Smooth muscle cell (in vitro differentiated cells): ENCODE measurements at regions not wholly inside any gene's neighbourhood (a gene's known extent, or its start where the extent isn't known, plus 50 kb on each side); places are given as distances from the start of the nearest gene placed in this dataset.

Experiments used
- DNase-seq: peaks from one replicate; lab custom pipeline; 2025; ENCODE audit not compliant: unreplicated experiment; lab: John Stamatoyannopoulos, UW
- H2AFZ ChIP-seq: fragments of 200-600 bp; sonication (generic); 2 replicates; pipeline ENCODE4 v1.6.0; 2016; ENCODE audit warnings: antibody characterized with exemption, low read depth, mild to moderate bottlenecking
- H3F3A ChIP-seq: fragments of 200-600 bp; sonication (generic); 2 replicates; pipeline ENCODE4 v1.6.0; 2017; ENCODE audit warnings: antibody characterized with exemption, low read depth
- H3K27ac ChIP-seq: fragments of 200-600 bp; sonication (generic); 2 replicates; pipeline ENCODE4 v1.5.1; 2016; ENCODE audit warnings: low read depth, mild to moderate bottlenecking
- H3K27me3 ChIP-seq: fragments of 200-600 bp; sonication (generic); 2 replicates; pipeline ENCODE4 v1.6.1; 2016; ENCODE audit warnings: low read depth, mild to moderate bottlenecking
- H3K36me3 ChIP-seq: fragments of 200-600 bp; sonication (generic); 2 replicates; pipeline ENCODE4 v1.5.1; 2016; ENCODE audit warnings: low read depth
- H3K4me1 ChIP-seq: fragments of 200-600 bp; sonication (generic); 2 replicates; pipeline ENCODE4 v1.5.1; 2016; ENCODE audit warnings: low read depth
- H3K4me2 ChIP-seq: fragments of 200-600 bp; sonication (generic); 2 replicates; pipeline ENCODE4 v1.6.0; 2016; ENCODE audit warnings: mild to moderate bottlenecking
- H3K4me3 ChIP-seq: fragments of 200-600 bp; sonication (generic); 2 replicates; pipeline ENCODE4 v1.5.1; 2016; ENCODE audit warnings: mild to moderate bottlenecking
- H3K79me2 ChIP-seq: fragments of 200-600 bp; sonication (generic); 2 replicates; pipeline ENCODE4 v1.6.0; 2016; ENCODE audit warnings: low read depth, mild to moderate bottlenecking
- H3K9ac ChIP-seq: fragments of 200-600 bp; sonication (generic); 2 replicates; pipeline ENCODE4 v1.6.0; 2016; ENCODE audit warnings: low read depth
- H3K9me3 ChIP-seq: fragments of 200-600 bp; sonication (generic); replicated peaks from 2 replicates; pipeline ENCODE4 v1.5.1; 2016; ENCODE audit warnings: low read depth
- H4K20me1 ChIP-seq: fragments of 200-600 bp; sonication (generic); 2 replicates; pipeline ENCODE4 v1.6.0; 2016; ENCODE audit warnings: low read depth
- WGBS: methylation state at CpG from one replicate; pipeline ENCODE4 v1.1.7; 2016; ENCODE audit warnings: low lambda C conversion rate; 5-methylcytosine and 5-hydroxymethylcytosine counted together
- TF ChIP-seq, protein P1 (sequence below): fragments of 200-600 bp; sonication (generic); IDR thresholded peaks from 2 replicates; pipeline ENCODE4 v1.5.1; 2017; ENCODE audit warnings: borderline replicate concordance, mild to moderate bottlenecking, antibody characterized with exemption; ENCODE audit not compliant: insufficient read depth, poor library complexity, severe bottlenecking

DNA sequence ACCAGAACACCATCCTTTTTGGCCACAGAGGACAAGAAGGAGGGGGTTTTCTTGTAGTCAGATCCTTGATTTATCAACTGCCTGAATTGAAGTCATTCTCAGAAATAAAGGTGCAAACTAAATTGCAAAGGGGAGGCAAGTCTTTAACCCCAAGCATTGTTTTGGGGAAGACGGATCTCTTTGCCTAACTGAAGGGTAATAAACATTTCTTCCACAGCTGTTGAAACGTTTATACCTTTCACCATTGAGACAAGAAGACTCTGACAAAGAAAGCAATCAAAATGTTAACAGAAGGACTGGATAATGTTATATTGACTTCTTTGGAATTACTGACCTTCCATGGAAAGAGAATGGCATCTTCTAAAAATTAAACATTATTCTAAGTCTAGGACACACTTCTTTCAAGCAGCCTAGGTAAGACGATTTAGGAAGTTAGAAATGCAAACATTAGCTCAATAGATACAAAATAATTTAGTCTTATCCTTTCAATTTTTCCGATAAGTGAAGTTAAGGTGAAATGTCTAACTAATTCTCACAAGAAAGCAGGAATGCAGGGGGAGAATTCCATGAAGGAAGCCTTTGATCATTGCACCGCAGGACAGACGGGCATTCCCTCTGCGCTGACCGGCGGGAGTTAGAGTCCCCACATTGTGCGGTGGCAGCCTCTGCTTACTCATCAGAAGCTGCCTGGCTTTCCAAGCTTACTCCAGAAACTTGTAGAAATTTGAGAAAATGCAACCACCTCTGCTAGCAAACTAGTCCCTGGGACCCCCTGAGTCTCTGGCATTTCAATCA is 69.4 kb upstream of the COPS8 start:
- Histone ChIP-seq H3K27me3 (no peaks in the 10 kb centered on the region), H3K4me3 (no peak overlapping the region), H3K9me3 (no peaks in the 10 kb centered on the region), H3F3A (peaks cover 8% of the 10 kb centered on the region), H2AFZ (no peak overlapping the region), H3K4me2 (no peak overlapping the region), H3K9ac (no peak overlapping the region), H3K27ac (no peak overlapping the region), H3K79me2 (no peaks in the 10 kb centered on the region), H4K20me1 (no peaks in the 10 kb centered on the region), H3K36me3 (no peaks in the 10 kb centered on the region), H3K4me1 (peaks cover 12% of the 10 kb centered on the region)
- DNase-seq, result no peak
- TF ChIP-seq, protein P1, sequence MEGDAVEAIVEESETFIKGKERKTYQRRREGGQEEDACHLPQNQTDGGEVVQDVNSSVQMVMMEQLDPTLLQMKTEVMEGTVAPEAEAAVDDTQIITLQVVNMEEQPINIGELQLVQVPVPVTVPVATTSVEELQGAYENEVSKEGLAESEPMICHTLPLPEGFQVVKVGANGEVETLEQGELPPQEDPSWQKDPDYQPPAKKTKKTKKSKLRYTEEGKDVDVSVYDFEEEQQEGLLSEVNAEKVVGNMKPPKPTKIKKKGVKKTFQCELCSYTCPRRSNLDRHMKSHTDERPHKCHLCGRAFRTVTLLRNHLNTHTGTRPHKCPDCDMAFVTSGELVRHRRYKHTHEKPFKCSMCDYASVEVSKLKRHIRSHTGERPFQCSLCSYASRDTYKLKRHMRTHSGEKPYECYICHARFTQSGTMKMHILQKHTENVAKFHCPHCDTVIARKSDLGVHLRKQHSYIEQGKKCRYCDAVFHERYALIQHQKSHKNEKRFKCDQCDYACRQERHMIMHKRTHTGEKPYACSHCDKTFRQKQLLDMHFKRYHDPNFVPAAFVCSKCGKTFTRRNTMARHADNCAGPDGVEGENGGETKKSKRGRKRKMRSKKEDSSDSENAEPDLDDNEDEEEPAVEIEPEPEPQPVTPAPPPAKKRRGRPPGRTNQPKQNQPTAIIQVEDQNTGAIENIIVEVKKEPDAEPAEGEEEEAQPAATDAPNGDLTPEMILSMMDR, result no peak
- WGBS, result 81% methylated on average over 10 of the region's 10 CpGs

DNA sequence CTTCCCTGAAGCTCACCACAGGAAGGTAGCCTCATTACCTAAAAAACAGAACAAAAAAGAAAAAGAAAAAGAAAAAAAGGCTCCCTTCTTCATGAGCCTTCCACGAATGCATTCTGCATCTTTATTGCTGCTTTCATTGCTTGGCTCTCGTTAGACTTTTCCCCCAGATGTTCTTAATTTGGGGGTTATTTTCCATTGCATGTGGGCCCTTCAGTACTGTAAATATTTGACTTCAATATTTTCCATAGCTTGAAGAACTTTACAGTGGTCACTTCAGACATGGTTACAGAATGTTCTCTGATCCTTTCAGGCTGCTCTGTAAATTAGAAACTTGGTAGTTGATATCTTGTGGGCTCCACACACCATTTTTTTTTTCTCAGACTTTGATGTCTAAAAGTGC is 65.6 kb upstream of the COPS8 start:
- no peaks in the 10 kb centered on the region for H3K27me3 ChIP-seq
- no peak overlapping the region for H3K27ac ChIP-seq
- no peak overlapping the region for H2AFZ ChIP-seq
- no peaks in the 10 kb centered on the region for H3K36me3 ChIP-seq
- no peaks in the 10 kb centered on the region for H3K9me3 ChIP-seq
- no peaks in the 10 kb centered on the region for H3F3A ChIP-seq
- 26% methylated on average over 2 of the region's 2 CpGs for WGBS
- H3K79me2 ChIP-seq, result no peaks in the 10 kb centered on the region
- no peaks in the 10 kb centered on the region for H3K4me1 ChIP-seq
- TF ChIP-seq, protein P1, result no peak
- no peak overlapping the region for H3K4me3 ChIP-seq
- H4K20me1 ChIP-seq, result no peaks in the 10 kb centered on the region
- H3K4me2 ChIP-seq, result no peak overlapping the region
- H3K9ac ChIP-seq, result no peak overlapping the region
- DNase-seq, result no peak

DNA sequence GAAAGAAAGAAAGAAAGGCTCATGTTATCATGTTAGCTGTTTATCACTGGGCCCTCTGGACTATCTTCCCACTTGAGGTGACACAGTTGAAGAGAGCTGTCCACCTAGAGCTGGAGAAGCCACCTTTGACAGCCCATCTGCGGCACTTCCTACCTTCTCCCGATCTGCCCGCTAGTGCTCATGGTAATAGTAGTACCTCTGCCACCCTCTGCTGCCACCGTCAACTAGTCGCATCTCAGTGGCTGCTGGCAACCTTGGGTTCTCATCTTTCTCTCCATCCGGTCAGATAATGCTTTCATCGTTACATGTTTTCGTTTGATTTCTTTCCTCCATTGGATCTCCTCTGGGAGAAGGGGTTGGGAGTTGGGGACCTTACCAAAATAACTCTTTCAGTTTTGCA is 63.2 kb upstream of the COPS8 start:
- Histone ChIP-seq H3K27me3 (no peaks in the 10 kb centered on the region), H3K4me3 (no peak overlapping the region), H3K9ac (no peak overlapping the region), H3F3A (no peaks in the 10 kb centered on the region), H3K27ac (no peak overlapping the region), H2AFZ (no peak overlapping the region), H3K79me2 (no peaks in the 10 kb centered on the region), H3K36me3 (no peaks in the 10 kb centered on the region), H4K20me1 (no peaks in the 10 kb centered on the region), H3K4me2 (no peak overlapping the region), H3K9me3 (no peaks in the 10 kb centered on the region), H3K4me1 (no peaks in the 10 kb centered on the region)
- DNase-seq, result no peak
- 94% methylated on average over 8 of the region's 8 CpGs for WGBS
- TF ChIP-seq, protein P1, result no peak

DNA sequence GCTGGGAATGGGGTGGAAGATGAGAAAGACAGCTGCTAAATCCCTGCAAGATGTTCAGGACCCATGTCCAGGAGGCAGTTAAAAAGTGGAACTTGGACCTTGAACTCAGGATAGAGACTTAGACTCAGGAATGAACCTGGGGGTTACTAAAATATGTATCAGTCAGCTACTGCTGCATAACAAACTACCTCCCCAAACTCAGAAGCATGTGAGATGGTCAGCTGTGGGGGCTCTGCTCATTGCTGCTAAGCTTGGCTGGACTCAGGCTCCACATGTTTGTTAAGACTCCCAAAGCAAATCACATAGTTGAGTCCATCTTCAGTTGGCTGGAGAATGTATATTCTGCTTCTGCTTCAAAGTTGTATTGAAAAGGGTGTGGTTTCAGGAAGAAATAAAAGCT is 61.4 kb upstream of the COPS8 start:
- H3K9ac ChIP-seq, result no peak overlapping the region
- TF ChIP-seq, protein P1, result no peak
- H3K27me3 ChIP-seq, result no peaks in the 10 kb centered on the region
- no peak for DNase-seq
- H3K4me3 ChIP-seq, result no peak overlapping the region
- H3K79me2 ChIP-seq, result no peaks in the 10 kb centered on the region
- no peaks in the 10 kb centered on the region for H3F3A ChIP-seq
- no peak overlapping the region for H3K4me2 ChIP-seq
- no peaks in the 10 kb centered on the region for H3K4me1 ChIP-seq
- H3K27ac ChIP-seq, result no peak overlapping the region
- H3K9me3 ChIP-seq, result no peaks in the 10 kb centered on the region
- H3K36me3 ChIP-seq, result no peaks in the 10 kb centered on the region
- H4K20me1 ChIP-seq, result no peaks in the 10 kb centered on the region
- no peak overlapping the region for H2AFZ ChIP-seq
